ENCODE measurements at regions not wholly inside any gene's neighbourhood (a gene's known extent, or its start where the extent isn't known, plus 50 kb on each side); places are given as distances from the start of the nearest gene placed in this dataset.

- no peak for FAIRE-seq
Observed at GRCh38 chr6:92593201-92593600, 826.2 kb downstream of the EPHA7 start.

- no peak for FAIRE-seq
Observed at GRCh38 chr6:92589996-92590395, 829.4 kb downstream of the EPHA7 start.

- no peak for FAIRE-seq
Observed at GRCh38 chr6:92588148-92588547, 831.2 kb downstream of the EPHA7 start.

GRCh38 chr6:92587525-92587924 lies 831.8 kb downstream of the EPHA7 start:
- FAIRE-seq = no peak

DNA sequence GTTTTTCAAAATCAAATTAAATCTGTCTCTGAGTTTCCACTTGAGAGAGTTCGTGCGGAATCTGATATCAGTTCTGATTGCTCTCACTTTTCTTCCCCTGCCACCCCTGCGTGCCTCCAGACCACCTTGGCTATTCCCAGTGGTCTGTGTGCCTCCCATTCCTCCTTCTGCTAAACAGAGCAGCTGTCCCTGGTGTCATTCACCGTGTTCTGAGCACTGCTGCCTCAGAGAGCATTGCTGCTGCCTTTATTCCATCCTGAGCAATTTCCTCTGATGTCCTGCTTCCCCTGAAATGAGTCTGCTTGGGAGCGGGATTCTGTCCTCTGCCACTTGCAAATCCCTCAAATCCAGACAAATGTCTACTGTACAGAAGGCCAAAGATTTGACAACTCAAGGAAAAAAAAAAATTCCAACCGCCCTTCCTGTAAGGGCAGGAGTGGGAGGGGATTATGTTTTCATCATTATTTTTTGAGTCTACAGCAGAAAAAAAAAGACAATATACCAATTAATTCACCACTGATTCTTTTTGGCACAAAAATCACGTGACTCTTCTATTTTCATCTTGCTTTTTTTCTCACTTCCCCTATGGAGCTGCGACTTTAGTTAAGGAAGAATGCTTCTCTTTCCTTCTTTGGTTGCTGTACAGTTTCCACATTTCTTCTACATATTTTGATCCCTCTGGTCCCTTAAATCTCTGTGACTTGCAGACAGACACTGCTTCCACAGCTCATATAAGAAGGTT lies 833.0 kb downstream of the EPHA7 start:
- FAIRE-seq = no peak

DNA sequence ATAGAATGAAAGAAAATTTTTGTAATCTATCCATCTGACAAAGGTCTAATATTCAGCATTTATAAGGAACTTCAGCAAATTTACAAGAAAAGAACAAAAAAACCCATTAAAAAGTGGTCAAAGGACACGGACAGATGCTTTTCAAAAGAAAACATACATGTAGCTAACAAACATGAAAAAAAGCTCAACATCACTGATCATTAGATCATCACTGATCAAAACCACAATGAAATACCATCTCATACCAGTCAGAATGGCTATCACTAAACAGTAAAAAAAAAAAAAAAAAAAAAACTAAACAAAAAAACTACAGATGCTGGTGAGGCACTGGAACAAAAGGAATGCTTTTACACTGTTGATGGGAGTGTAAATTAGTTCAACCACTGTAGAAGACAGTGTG lies 837.1 kb downstream of the EPHA7 start:
- FAIRE-seq = no peak

- no peak for FAIRE-seq
Observed at GRCh38 chr6:92577077-92577719, 842.2 kb downstream of the EPHA7 start.

DNA sequence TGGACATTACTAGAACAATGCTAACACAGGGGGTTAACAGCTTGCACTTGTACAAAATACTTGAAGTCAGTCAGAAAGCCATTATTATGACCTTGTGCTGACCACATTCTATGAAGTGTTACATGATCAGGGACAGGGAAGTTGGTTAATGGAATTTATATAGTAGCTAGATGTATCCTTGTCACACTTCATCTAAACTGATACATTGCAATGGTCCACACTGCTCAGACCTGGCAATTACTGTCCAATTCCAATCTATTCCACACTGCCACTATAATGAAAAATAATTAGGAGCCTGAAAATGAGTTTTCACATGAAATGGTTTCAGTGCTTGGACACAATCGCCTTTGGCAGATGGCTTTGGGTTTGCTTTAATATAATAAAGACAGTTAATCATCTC lies 850.8 kb downstream of the EPHA7 start:
- FAIRE-seq = no peak

GRCh38 chr6:92566632-92567031 lies 852.7 kb downstream of the EPHA7 start:
- FAIRE-seq = no peak

GRCh38 chr6:92564376-92564775 lies 855.0 kb downstream of the EPHA7 start:
- no peak for FAIRE-seq

GRCh38 chr6:92559611-92560010 lies 859.7 kb downstream of the EPHA7 start:
- no peak for FAIRE-seq

GRCh38 chr6:92559003-92559402 lies 860.4 kb downstream of the EPHA7 start:
- no peak for FAIRE-seq

GRCh38 chr6:92550501-92550900 lies 868.9 kb downstream of the EPHA7 start:
- FAIRE-seq = no peak

DNA sequence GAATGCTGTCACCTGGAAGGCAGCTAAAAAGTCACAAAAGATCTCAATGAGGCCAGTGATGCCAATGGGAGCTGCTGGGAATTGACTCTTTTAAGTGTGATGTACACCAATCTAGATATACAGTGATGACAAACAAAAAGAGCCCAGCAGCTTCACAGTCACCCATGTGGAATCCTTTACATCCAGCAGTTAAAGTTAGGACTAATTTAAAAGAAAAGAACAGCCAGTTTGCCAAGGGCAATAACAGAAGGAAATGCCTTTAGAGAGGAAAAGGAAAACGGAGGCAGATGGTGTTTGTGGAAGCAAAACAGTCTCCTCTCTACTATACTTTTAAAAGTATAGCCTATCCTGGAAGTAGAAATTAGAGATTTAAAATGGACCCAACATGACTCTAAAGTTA lies 873.5 kb downstream of the EPHA7 start:
- FAIRE-seq = no peak

- FAIRE-seq = no peak
Observed at GRCh38 chr6:92541448-92542060, 877.8 kb downstream of the EPHA7 start.

- FAIRE-seq = no peak
Observed at GRCh38 chr6:92538926-92539325, 880.4 kb downstream of the EPHA7 start.

GRCh38 chr6:92538275-92538674 lies 881.1 kb downstream of the EPHA7 start:
- FAIRE-seq = no peak

GRCh38 chr6:92534109-92534508 lies 885.2 kb downstream of the EPHA7 start:
- FAIRE-seq = no peak

DNA sequence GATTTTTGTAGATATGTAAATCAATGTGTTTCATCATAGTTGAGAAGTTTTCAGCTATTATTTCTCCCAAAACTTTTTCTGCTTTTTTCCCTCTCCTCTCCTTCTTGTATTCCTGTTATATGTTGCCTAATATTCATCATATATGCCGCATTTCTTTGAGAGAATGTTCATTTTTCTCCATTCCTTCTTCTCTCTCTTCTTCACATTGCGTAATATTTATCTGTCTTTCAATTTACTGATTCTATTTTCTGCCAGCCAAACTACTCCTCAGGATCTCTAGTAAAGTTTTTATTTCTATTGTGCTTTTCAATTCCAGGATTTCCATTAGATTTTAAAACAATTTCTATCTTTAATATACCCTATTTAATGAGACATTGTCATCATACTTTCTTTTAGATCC lies 896.8 kb downstream of the EPHA7 start:
- no peak for FAIRE-seq

- no peak for FAIRE-seq
Observed at GRCh38 chr6:92521553-92521952, 897.8 kb downstream of the EPHA7 start.

- no peak for FAIRE-seq
Observed at GRCh38 chr6:92510137-92510536, 909.2 kb downstream of the EPHA7 start.

DNA sequence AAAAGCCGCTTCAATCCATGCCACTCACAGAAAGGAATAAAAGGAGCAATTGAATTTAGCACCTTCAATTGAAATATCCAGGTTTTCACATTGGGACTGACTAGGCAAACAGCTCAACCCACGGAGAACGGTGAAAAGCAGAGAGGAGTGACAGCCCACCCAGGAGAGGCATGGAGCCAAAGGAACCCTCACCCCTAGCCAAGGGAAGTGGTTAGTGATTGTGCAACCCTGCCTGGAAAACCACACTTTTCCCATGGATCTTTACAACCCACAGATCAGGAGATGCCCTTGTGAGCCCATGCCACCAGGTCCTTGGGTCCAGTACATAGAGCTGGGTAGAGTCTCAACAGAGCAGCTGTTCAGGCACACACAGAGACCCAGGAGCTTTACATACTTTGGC lies 911.8 kb downstream of the EPHA7 start:
- FAIRE-seq = no peak

- FAIRE-seq = no peak
Observed at GRCh38 chr6:92504509-92504908, 914.9 kb downstream of the EPHA7 start.

- no peak for FAIRE-seq
Observed at GRCh38 chr6:92497281-92497680, 922.1 kb downstream of the EPHA7 start.

Measured in TTC549 (cell line).